GM21576 (cell line): ENCODE measurements at regions not wholly inside any gene's neighbourhood (a gene's known extent, or its start where the extent isn't known, plus 50 kb on each side); places are given as distances from the start of the nearest gene placed in this dataset.

ENCODE experiments used
- ATAC-seq: cut with Tn5 transposase; IDR thresholded peaks from one replicate; pipeline ENCODE4 v1.9.1; 2021; ENCODE audit warnings: mild to moderate bottlenecking, moderate library complexity; ENCODE audit not compliant: unreplicated experiment

DNA sequence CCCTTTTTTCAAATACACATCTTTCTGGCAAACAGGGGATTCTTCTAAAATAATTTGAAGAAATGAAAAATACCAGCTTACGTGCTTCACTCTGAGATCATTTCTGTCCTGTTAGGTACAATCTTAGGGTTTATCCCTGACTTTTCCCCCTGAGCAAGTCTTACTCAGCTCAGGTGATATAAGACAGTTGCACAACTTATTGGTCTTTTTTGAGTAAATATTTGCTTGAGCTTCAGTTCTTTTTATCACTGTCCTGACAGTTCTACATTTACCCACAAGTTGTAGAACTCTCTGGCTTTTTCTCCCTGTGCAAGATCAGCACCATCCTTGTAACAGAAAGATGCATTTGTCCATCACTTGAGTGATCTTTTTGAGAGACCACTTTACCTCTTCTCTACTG is 84.9 kb downstream of the MID1IP1 start:
- ATAC-seq: no peak

DNA sequence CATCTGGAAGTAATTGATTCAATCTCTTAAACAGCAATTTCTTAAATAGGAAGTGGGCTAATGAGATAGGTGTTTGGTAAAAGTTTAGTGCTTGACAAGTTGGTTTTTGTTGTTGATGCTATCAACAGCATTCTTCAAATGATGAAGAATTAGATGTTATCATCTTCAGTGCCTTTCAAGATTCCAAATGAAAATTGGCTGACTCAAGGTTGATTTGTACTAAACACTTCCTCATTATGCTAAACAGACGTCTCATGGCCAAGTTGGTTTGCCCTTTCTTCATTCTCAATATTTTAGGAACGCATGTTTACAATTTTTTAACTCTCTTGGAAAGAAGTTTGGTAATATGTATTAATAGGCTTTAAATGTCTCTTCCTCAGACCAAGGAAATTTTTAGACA is 86.0 kb downstream of the MID1IP1 start:
- no peak for ATAC-seq

- no peak for ATAC-seq
These were observed 89.1 kb downstream of the MID1IP1 start for GRCh38 chrX:38890326-38890725.

DNA sequence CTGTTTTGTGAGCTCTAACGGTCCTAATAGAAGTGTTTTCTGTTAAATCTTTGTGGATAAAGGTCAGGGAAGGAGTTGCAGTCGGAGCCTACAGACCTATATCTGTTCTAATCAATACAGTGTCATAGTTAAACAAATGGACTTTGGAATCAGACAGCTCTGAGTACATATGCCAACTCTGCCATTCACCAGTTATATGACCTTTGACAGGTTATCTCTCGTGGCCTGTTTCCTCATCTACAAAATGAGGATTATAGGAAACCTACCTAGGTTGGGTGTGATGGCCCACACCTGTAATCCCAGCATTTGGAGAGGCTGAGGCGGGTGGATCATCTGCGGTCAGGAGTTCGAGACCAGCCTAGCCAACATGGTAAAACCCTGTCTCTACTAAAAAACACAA is 89.7 kb downstream of the MID1IP1 start:
- no peak for ATAC-seq

GRCh38 chrX:38891641-38892413 is 90.6 kb downstream of the MID1IP1 start:
- peak; percentile 93 for ATAC-seq

- ATAC-seq: no peak
These were observed 92.2 kb downstream of the MID1IP1 start for GRCh38 chrX:38893441-38893840.

DNA sequence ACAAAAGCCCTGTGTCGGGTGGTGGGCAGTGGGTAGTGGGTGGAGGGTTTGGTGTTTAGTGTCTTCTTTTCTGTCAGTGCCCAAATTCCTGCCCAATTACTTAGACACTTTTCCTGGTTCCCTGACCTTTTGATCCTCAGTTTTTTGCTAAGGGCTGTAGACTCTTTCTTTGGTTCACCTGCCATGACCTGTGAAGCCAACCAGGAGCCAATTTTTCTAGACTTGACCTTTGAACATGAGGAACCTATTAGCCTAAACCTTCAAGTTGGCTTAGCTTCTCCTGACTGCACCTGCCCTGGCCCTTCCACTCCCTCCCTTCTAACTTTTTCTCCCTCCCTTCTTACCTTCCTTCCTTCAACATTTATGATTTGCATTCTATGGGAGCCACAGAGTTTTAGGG is 94.5 kb downstream of the MID1IP1 start:
- ATAC-seq: no peak

- no peak for ATAC-seq
These were observed 95.6 kb downstream of the MID1IP1 start for GRCh38 chrX:38896724-38897298.

- no peak for ATAC-seq
These were observed 97.0 kb downstream of the MID1IP1 start for GRCh38 chrX:38898261-38898660.

- ATAC-seq: no peak
These were observed 98.4 kb downstream of the MID1IP1 start for GRCh38 chrX:38899650-38900049.

DNA sequence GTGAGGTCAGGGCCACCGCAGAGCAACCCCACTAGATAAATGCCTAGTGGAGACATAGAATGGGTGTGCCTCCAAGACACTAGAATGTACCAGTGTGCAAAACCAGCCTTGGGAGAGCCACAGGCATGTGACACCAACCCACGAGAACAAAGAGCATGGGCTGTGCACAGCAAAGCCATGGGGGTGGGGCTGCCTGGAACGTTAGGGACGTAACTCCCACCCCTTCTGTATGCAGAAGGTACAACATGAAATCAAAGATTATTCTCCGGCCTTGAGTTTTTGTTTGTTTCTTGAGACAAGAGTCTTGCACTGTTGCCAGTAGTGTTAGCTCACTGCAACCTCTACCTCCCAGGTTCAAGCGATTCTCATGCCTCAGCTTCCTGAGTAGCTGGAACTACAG is 99.5 kb downstream of the MID1IP1 start:
- ATAC-seq: no peak

DNA sequence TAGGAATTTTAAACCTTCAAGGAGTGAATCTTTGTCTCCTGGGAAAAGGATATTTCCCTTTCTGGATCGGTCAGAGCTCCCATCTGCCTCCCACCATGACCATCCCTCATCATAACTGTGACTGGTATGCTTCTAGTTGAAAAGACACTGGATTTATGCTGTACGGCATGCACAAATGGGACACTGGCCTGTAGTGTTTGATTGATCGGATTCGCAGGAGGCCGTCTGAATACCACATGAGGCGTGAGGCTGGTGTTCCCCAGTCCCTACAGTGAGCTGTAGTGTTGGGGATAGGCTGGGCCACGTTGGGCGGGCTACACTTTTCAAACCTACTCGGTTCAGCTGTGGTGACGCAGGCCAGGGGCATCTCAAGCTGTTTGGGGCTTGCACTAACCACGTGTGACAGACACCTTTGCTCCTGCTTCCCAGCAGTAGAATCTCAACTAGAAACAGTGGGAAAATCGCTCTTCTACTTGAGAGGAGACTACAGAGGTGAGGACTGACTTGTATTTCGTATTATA is 101.8 kb downstream of the MID1IP1 start:
- no peak for ATAC-seq

GRCh38 chrX:38916801-38917200 is 115.5 kb downstream of the MID1IP1 start:
- ATAC-seq: no peak

DNA sequence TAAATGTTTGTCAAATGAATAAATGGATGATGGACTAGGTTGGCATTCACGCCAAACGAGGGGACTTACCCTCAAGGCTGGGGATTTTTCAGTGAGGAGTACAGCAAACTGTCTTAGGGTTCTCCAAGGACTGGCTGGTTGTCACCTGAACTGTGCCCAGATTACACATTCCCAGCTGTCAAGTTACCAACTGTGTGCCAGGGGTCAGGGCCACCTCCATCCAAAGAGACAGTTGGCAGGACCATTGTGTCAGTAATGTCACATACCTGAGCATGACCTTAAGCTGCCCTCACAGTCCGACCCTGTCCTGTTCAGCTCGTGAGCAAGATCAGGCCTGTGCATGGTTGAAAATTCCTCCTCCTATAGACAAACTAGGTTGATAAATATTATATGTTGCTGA is 116.7 kb downstream of the MID1IP1 start:
- ATAC-seq: no peak

GRCh38 chrX:38919202-38919601 is 117.9 kb downstream of the MID1IP1 start:
- ATAC-seq: no peak

DNA sequence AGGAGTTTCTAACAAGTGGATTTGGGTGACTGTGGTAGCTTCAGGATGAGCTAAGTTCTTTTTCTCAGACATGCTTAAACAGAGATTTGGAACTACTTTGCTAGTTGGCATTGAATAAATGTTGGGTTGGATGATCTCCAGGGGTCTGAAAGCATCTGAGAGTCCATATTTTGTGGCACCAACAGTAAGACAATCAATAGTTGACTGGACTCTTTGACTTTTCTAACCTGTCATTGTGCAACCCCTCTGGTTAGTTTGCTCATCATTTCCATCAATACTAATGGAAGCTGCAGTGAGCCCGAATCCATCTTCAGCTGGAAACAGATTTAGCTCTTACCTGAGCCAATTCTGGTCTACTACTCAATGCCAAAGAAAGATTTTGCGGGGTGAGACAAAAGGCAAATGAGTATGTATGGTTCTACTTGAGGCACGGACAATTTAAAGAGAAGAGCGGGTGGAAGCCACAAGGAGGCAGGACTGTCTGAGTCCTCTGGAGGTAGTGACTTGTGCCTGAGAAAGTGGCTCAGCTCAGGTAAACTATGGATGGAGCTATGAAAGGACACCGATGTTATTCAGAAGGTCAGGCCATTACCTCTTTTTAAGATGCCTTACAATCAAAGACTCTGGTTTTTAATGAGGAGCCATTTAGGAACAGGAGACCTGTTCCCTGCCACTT is 118.7 kb downstream of the MID1IP1 start:
- no peak for ATAC-seq

- no peak for ATAC-seq
These were observed 122.3 kb downstream of the MID1IP1 start for GRCh38 chrX:38923451-38923969.

DNA sequence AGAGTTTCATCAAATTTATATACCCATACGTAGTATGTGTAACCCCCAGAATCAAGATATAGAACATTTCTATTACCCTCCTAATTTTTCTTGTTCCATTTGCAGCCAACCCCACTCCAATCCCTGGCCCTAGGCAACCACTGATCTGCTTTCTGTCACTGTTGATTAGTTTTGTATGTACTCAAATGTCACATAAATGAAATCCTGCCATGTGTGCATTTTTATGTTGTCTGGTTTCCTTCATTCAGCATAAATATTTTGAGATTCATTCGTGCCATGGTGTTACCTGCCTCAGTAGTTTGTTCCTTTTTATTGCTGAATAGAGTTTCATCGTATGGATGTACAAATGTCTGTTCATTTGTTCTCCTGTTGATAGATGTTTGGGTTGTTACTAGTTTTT is 126.3 kb downstream of the MID1IP1 start:
- ATAC-seq: no peak

GRCh38 chrX:38929966-38930421 is 128.7 kb downstream of the MID1IP1 start:
- ATAC-seq: no peak

- ATAC-seq: no peak
These were observed 129.2 kb downstream of the MID1IP1 start for GRCh38 chrX:38930474-38930873.

DNA sequence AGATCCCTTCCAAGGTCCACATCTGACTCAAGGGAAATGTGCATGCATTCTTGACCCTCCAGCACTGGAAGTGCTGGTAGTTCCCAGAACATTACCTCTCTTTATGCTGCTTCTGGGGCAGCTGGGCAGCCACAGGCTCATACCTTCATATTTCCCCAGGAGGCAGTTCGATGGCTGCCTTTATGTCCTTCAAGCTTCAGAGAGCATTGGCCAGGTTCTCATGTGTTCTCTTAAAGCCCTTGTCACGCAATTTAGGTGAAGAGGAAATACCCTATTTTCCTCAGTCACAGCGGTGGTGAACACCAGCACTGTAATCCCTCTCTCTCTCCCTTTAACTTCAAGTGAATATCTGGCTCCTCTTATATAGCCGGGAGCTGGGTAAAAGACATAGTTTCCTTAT is 134.3 kb downstream of the MID1IP1 start:
- ATAC-seq: no peak

- no peak for ATAC-seq
These were observed 136.1 kb downstream of the MID1IP1 start for GRCh38 chrX:38937400-38937799.
